Neural cell (in vitro differentiated cells): ENCODE measurements at regions not wholly inside any gene's neighbourhood (a gene's known extent, or its start where the extent isn't known, plus 50 kb on each side); places are given as distances from the start of the nearest gene placed in this dataset.

ENCODE experiments used
- H2AFZ ChIP-seq: fragments of 200-600, 300-800 bp; sonication (generic), shearing (Covaris generic); 2 replicates; pipeline ENCODE4 v1.6.0; 2014; ENCODE audit warnings: low read depth, mild to moderate bottlenecking, antibody characterized with exemption, low read length, moderate library complexity
- H3F3A ChIP-seq: fragments of 200-600 bp; shearing (Covaris generic); 2 replicates; pipeline ENCODE4 v1.6.1; 2016; ENCODE audit warnings: mild to moderate bottlenecking, moderate library complexity, mixed read lengths, antibody characterized with exemption, low read length; ENCODE audit not compliant: insufficient read depth, poor library complexity, severe bottlenecking
- H3K27ac ChIP-seq: fragments of 200-600, 300-800 bp; sonication (generic), shearing (Covaris generic); 2 replicates; pipeline ENCODE4 v1.5.1; 2014; ENCODE audit warnings: mild to moderate bottlenecking, low read length, moderate library complexity
- H3K27me3 ChIP-seq: fragments of 300-800, 200-600 bp; sonication (generic), shearing (Covaris generic); 2 replicates; pipeline ENCODE4 v1.6.0; 2014; ENCODE audit warnings: mild to moderate bottlenecking, low read depth, low read length, moderate library complexity; ENCODE audit not compliant: insufficient read depth
- H3K36me3 ChIP-seq: fragments of 300-800, 200-600 bp; sonication (generic), shearing (Covaris generic); 2 replicates; pipeline ENCODE4 v1.5.1; 2014; ENCODE audit warnings: mild to moderate bottlenecking, antibody characterized with exemption, low read length, moderate library complexity; ENCODE audit not compliant: insufficient read depth
- H3K4me2 ChIP-seq: fragments of 300-800, 200-600 bp; sonication (generic), shearing (Covaris generic); 2 replicates; pipeline ENCODE4 v1.6.0; 2014; ENCODE audit warnings: mild to moderate bottlenecking, low read length
- H3K4me3 ChIP-seq: fragments of 300-800, 200-600 bp; sonication (generic), shearing (Covaris generic); 2 replicates; pipeline ENCODE4 v1.5.1; 2014; ENCODE audit warnings: mild to moderate bottlenecking, low read length, moderate library complexity
- H3K79me2 ChIP-seq: fragments of 200-600 bp; shearing (Covaris generic); replicated peaks from 2 replicates; pipeline ENCODE4 v1.6.0; 2014; ENCODE audit warnings: mild to moderate bottlenecking, low read length, moderate library complexity; ENCODE audit not compliant: insufficient read depth
- H3K9ac ChIP-seq: fragments of 300-800, 200-600 bp; sonication (generic), shearing (Covaris generic); 2 replicates; pipeline ENCODE4 v1.6.1; 2016; ENCODE audit warnings: mild to moderate bottlenecking, low read length, mixed read lengths
- H3K9me2 ChIP-seq: fragments of 200-600 bp; shearing (Covaris generic); 2 replicates; pipeline ENCODE4 v1.6.1; 2016; ENCODE audit warnings: mild to moderate bottlenecking, low read length, mixed read lengths; ENCODE audit not compliant: insufficient read depth
- H3K9me3 ChIP-seq: fragments of 200-600, 300-800 bp; sonication (generic), shearing (Covaris generic); 2 replicates; pipeline ENCODE4 v1.6.1; 2016; ENCODE audit warnings: mild to moderate bottlenecking, mixed run types, low read length, moderate library complexity, mixed read lengths
- H4K20me1 ChIP-seq: fragments of 200-600 bp; shearing (Covaris generic); 2 replicates; pipeline ENCODE4 v1.6.1; 2016; ENCODE audit warnings: mild to moderate bottlenecking, mixed run types; ENCODE audit not compliant: insufficient read depth
- CTCF ChIP-seq: fragments of 450-650 bp; IDR thresholded peaks from 2 replicates; pipeline ENCODE4 v1.5.1; 2014; ENCODE audit warnings: antibody characterized with exemption, mild to moderate bottlenecking, moderate library complexity; ENCODE audit not compliant: poor library complexity, severe bottlenecking
- EP300 ChIP-seq: fragments of 450-650 bp; conservative IDR thresholded peaks from 2 replicates; pipeline ENCODE4 v1.6.1; 2014; ENCODE audit warnings: antibody characterized with exemption, mild to moderate bottlenecking, moderate library complexity; ENCODE audit not compliant: poor library complexity, severe bottlenecking
- EZH2 ChIP-seq: fragments of 200-600, 300-800 bp; shearing (Covaris generic), sonication (generic); IDR thresholded peaks from 2 replicates; pipeline ENCODE4 v1.6.1; 2014; ENCODE audit warnings: antibody characterized with exemption, low read length, borderline replicate concordance, mild to moderate bottlenecking; ENCODE audit not compliant: insufficient read depth, poor library complexity, severe bottlenecking
- MXI1 ChIP-seq: fragments of 450-650 bp; conservative IDR thresholded peaks from 2 replicates; pipeline ENCODE4 v1.6.1; 2014; ENCODE audit warnings: antibody characterized with exemption, mild to moderate bottlenecking; ENCODE audit not compliant: poor library complexity, severe bottlenecking
- POLR2AphosphoS5 ChIP-seq: IDR thresholded peaks from 2 replicates; pipeline ENCODE4 v1.6.1; 2012
- RAD21 ChIP-seq: fragments of 450-650 bp; conservative IDR thresholded peaks from 2 replicates; pipeline ENCODE4 v1.6.1; 2014; ENCODE audit warnings: antibody characterized with exemption, mild to moderate bottlenecking, moderate library complexity
- REST ChIP-seq: IDR thresholded peaks from 2 replicates; pipeline ENCODE4 v1.6.1; 2012; ENCODE audit warnings: borderline replicate concordance
- SMC3 ChIP-seq: fragments of 450-650 bp; conservative IDR thresholded peaks from 2 replicates; pipeline ENCODE4 v1.6.1; 2014; ENCODE audit warnings: antibody characterized with exemption, mild to moderate bottlenecking, moderate library complexity; ENCODE audit not compliant: poor library complexity
- TAF1 ChIP-seq: IDR thresholded peaks from 2 replicates; pipeline ENCODE4 v1.6.1; 2012; ENCODE audit warnings: low read depth

- H3K79me2 ChIP-seq, result no peaks in the 10 kb centered on the region
- no peak overlapping the region for H3K4me2 ChIP-seq
- H3K27ac ChIP-seq, result no peak overlapping the region
- H3K9me3 ChIP-seq, result no peaks in the 10 kb centered on the region
- H3K4me3 ChIP-seq, result no peak overlapping the region
- no peaks in the 10 kb centered on the region for H3F3A ChIP-seq
- H3K9me2 ChIP-seq, result no peaks in the 10 kb centered on the region
- H4K20me1 ChIP-seq, result no peaks in the 10 kb centered on the region
- H2AFZ ChIP-seq, result no peak overlapping the region
- TF ChIP-seq RAD21 (no peak), TAF1 (no peak), EP300 (no peak), REST (no peak), POLR2AphosphoS5 (no peak), MXI1 (no peak), EZH2 (no peak), CTCF (no peak), SMC3 (no peak)
- no peak overlapping the region for H3K9ac ChIP-seq
- peaks cover 28% of the 10 kb centered on the region for H3K36me3 ChIP-seq
- no peaks in the 10 kb centered on the region for H3K27me3 ChIP-seq
These were observed 59.1 kb upstream of the UMPS start for GRCh38 chr3:124671106-124671505.

GRCh38 chr3:124674336-124674735 lies 55.9 kb upstream of the UMPS start:
- TF ChIP-seq MXI1, result no peak
- TF ChIP-seq RAD21, result no peak
- TF ChIP-seq SMC3, result no peak
- no peak for TF ChIP-seq CTCF
- TF ChIP-seq EP300, result no peak
- no peak for TF ChIP-seq TAF1
- Histone ChIP-seq H2AFZ (no peak overlapping the region), H3K36me3 (peaks cover 18% of the 10 kb centered on the region)

More at GRCh38 chr3:124674336-124674735, 55.9 kb upstream of the UMPS start:
- Histone ChIP-seq H3K9ac (no peak overlapping the region), H3K9me3 (no peaks in the 10 kb centered on the region), H3K79me2 (no peaks in the 10 kb centered on the region), H4K20me1 (no peaks in the 10 kb centered on the region), H3K27ac (no peak overlapping the region), H3K27me3 (no peaks in the 10 kb centered on the region), H3K4me2 (no peak overlapping the region), H3K9me2 (no peaks in the 10 kb centered on the region), H3K4me3 (no peak overlapping the region), H3F3A (no peaks in the 10 kb centered on the region)
